Pancreas (tissue), 10 donors: ENCODE measurements at regions not wholly inside any gene's neighbourhood (a gene's known extent, or its start where the extent isn't known, plus 50 kb on each side); places are given as distances from the start of the nearest gene placed in this dataset.

Experiments used
- ATAC-seq, 4 donors: fragments of 200-7000 bp; cut with Tn5 transposase; one replicate each; pipeline versions ENCODE4 v1.8.0 to v1.9.1; 2020; ENCODE audit warnings: mild to moderate bottlenecking in 4 of 4, moderate library complexity in 4 of 4
- DNase-seq, 6 donors: peaks; one replicate each; pipeline ENCODE4 v3.0.0-alpha.2; 2020
- FAIRE-seq: peaks from 2 replicates; lab custom pipeline; 2012; peaks lifted over from hg19 to GRCh38; lab: Jason Lieb, UNC
- H3K27ac ChIP-seq, 4 donors: fragments of 200-600 bp; sonication (generic); 1 replicate in 3 of 4; 2 replicates in 1 of 4; pipeline versions ENCODE4 v1.5.0 to v1.8.0; 2020
- H3K27me3 ChIP-seq, 4 donors: fragments of 200-600 bp; one replicate each; pipeline ENCODE4 v1.8.0; 2021
- H3K36me3 ChIP-seq, 3 donors: fragments of 200-600 bp; sonication (generic) in 1 of 3; one replicate each; pipeline versions ENCODE4 v1.5.0 to v1.8.0; 2020 to 2021
- H3K4me1 ChIP-seq, 3 donors: fragments of 200-600 bp; one replicate each; pipeline ENCODE4 v1.8.0; 2021
- H3K4me3 ChIP-seq, 4 donors: fragments of 200-600 bp; sonication (generic) in 2 of 4; one replicate each; pipeline versions ENCODE4 v1.5.0 to v1.8.0; 2020 to 2021
- H3K9me3 ChIP-seq, 4 donors: fragments of 200-600 bp; one replicate each; pipeline ENCODE4 v1.8.0; 2021
- CTCF ChIP-seq, 4 donors: fragments of 200-600 bp; sonication (generic) in 3 of 4; IDR thresholded peaks; one replicate each; pipeline versions ENCODE4 v1.5.0 to v1.8.0; 2021; ENCODE audit warnings: antibody characterized with exemption in 4 of 4
- WGBS, 2 donors: extraction: QIAGEN DNeasy Blood & Tissue Kit; methylation state at CpG; one replicate each; pipeline ENCODE4 v1.1.7; 2013; 5-methylcytosine and 5-hydroxymethylcytosine counted together
- intact Hi-C, 3 donors: fragments of 100-400 bp; cut with DNase I; formaldehyde crosslinking; loops; one replicate each; pipeline versions ENCODE4 v1.11.1 to v1.14.2; 2022
- donor health status: healthy with polysubstance abuse.
- donor health status: DM: no; HTN: no; CAD: no; lungs with moderate emphysema.
- donor health status: DM: no; HTN: no; CAD: no.
- donor health status: control.
- donor health status: control.
- donor health status: Bipolar disorder and iron deficiency.
- donor health status: DM: yes; HTN: yes; CAD: no.
- donor health status: DM: no; HTN: no; CAD: no.
- donor health status: DM: no; HTN: no; CAD: no.
- donor health status: DM: yes; HTN: yes; CAD: no.

DNA sequence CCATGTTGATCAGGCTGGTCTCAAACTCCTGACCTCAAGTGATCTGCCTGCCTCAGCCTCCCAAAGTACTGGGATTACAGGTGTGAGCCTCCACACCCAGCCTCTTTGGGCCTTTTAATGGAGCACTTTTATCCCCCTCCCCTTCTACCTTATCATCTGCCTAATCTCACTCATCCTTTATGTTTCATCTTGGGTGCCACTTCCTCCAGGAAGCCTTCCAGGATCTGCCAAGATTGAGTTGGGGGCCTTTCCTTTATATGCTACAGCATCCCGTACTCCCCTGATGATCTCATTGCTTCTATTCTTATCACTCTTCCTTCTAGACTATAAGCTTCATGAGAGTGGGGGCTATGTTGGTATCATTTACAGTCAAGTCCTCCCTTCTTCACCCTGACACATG, 192.8 kb upstream of the WSCD1 start:
- FAIRE-seq (no peak), DNase-seq (no peak), ATAC-seq (no peak)
- no peaks in the 10 kb centered on the region for H3K4me1 ChIP-seq
- H3K27me3 ChIP-seq: no peaks in the 10 kb centered on the region
- H3K36me3 ChIP-seq: no peaks in the 10 kb centered on the region
- H3K9me3 ChIP-seq: no peaks in the 10 kb centered on the region
- H3K27ac ChIP-seq: no peak overlapping the region
- intact Hi-C loops: no loop called here
- 59 to 68% methylated on average over 1 of the region's 1 CpG for WGBS, 2 donors
- no peak for TF ChIP-seq CTCF (IDR thresholded peaks at IDR 0.05)
- H3K4me3 ChIP-seq: no peak overlapping the region

DNA sequence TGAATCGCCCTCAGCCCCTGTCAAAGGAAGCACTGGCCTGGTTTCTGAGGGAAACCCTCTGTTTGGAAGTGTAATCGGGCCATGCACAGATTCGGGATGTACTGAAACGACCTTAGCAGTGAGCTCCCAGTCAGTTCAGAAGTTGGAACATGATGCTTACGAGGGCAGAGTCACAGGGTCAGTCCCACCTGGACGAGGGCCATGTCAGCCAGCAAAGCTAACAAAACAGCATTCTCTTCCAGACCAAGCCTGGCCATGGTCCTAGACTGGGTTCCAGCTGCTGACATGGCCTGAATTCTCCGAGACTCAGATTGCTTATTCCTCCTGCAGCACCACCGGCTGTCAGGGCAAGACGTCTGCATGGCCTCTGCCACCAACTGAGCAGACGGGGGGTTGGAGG, 192.2 kb upstream of the WSCD1 start:
- no peak for TF ChIP-seq CTCF (IDR thresholded peaks at IDR 0.05)
- DNase-seq: peak in 3 of 6 donors; percentile 48 to 75 (median 62)
- Histone ChIP-seq H3K27me3 (no peaks in the 10 kb centered on the region), H3K9me3 (no peaks in the 10 kb centered on the region), H3K27ac (no peak overlapping the region), H3K36me3 (no peaks in the 10 kb centered on the region), H3K4me1 (no peaks in the 10 kb centered on the region), H3K4me3 (no peak overlapping the region)
- intact Hi-C loops: no loop called here
- ATAC-seq: peak; percentile 31 to 87 (median 62)
- no peak for FAIRE-seq
- 40 to 45% methylated on average over 10 of the region's 10 CpGs for WGBS, 2 donors

DNA sequence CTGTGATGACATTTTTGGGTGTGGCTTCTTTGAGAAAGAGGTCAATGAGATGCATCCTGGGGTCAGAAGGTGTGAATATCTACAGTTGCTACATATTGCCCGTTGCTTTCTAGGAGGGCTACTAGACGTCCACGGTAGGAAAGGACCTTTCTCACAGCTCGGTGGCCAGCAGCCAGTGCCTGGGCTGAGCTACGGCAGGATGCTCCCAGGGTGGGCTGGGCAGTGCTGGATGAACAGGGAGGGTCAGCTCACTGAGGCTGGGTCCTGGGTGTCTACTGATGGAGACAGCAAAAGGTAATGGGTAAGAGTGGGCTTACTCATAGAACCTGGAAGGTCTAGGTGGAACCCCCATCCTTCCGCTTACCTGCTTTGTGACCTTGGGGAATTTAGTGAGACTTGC, 188.3 kb upstream of the WSCD1 start:
- no peak for ATAC-seq
- intact Hi-C loops: no loop called here
- no peak overlapping the region for H3K27ac ChIP-seq
- no peak overlapping the region for H3K4me3 ChIP-seq
- no peaks in the 10 kb centered on the region for H3K4me1 ChIP-seq
- no peak for TF ChIP-seq CTCF (IDR thresholded peaks at IDR 0.05)
- no peaks in the 10 kb centered on the region for H3K36me3 ChIP-seq
- no peaks in the 10 kb centered on the region for H3K27me3 ChIP-seq
- DNase-seq: no peak
- FAIRE-seq: no peak
- H3K9me3 ChIP-seq: no peaks in the 10 kb centered on the region
- 58% methylated on average over 6 of the region's 6 CpGs for WGBS, 2 donors

DNA sequence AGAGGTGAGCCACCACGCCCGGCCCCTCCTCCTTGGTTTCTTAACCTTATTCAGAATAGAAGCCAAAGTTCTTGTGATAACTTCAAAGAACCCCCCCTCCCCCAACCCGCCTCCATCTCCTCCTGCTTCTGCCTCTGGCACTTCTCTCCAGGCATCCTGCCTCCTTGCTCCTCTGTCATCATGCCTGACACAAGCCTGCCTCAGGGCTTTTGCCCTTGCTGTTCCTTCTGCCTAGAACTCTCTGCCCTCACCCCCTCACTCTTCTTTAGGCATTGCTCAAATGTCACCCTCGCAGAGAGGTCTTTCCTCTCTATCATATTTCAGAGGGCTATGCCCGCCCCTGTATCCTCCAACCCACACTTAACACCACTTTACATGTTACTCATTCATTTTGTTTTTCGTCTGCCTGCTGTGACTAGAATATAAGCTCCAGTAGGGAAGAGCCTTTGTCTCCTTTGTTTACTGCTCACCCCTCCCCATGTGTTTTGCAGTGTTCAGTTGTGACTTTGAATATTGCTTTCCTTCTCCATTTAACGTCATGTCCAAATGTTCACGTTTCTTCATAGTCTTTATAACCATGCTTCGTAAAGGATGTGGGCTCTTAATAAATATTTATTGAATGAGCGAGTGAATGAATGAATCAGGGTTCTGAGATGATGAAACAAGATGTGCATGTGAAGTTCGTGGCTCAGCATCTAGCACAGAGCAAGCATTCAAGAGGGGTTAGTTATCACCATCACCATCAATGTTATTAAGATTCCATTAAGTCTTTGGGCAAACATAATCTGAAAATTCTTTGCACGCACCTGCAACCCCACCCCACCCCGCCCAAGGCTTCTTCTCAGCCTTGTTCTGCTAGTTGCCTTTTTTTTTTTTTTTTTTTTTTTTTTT, 186.2 kb upstream of the WSCD1 start:
- no peak overlapping the region for H3K4me3 ChIP-seq
- H3K36me3 ChIP-seq: no peaks in the 10 kb centered on the region
- intact Hi-C loops: no loop called here
- no peak overlapping the region for H3K27ac ChIP-seq
- no peak for TF ChIP-seq CTCF (IDR thresholded peaks at IDR 0.05)
- H3K4me1 ChIP-seq: no peaks in the 10 kb centered on the region
- no peak for DNase-seq
- no peaks in the 10 kb centered on the region for H3K9me3 ChIP-seq
- WGBS, 2 donors: 50 to 54% methylated on average over 13 of the region's 13 CpGs
- no peaks in the 10 kb centered on the region for H3K27me3 ChIP-seq
- ATAC-seq: no peak
- no peak for FAIRE-seq

GRCh38 chr17:5885336-5885735, 184.8 kb upstream of the WSCD1 start:
- FAIRE-seq (no peak), DNase-seq (no peak), ATAC-seq (no peak)
- no peaks in the 10 kb centered on the region for H3K36me3 ChIP-seq
- no peaks in the 10 kb centered on the region for H3K27me3 ChIP-seq
- no peak overlapping the region for H3K27ac ChIP-seq
- no peaks in the 10 kb centered on the region for H3K9me3 ChIP-seq
- WGBS, 2 donors: 68 to 82% methylated on average over 4 of the region's 4 CpGs
- H3K4me3 ChIP-seq: no peak overlapping the region
- intact Hi-C loops: no loop called here
- no peak for TF ChIP-seq CTCF (IDR thresholded peaks at IDR 0.05)
- no peaks in the 10 kb centered on the region for H3K4me1 ChIP-seq
